Prostate gland (tissue), 2 donors: ENCODE measurements at regions not wholly inside any gene's neighbourhood (a gene's known extent, or its start where the extent isn't known, plus 50 kb on each side); places are given as distances from the start of the nearest gene placed in this dataset.

Experiments used
- POLR2A ChIP-seq: fragments of 450-650 bp; IDR thresholded peaks from one replicate; pipeline ENCODE4 v1.6.1; 2016; ENCODE audit warnings: antibody characterized with exemption, mild to moderate bottlenecking
- TF ChIP-seq, protein P1 (sequence below), 4 experiments: fragments of 200-600 bp in 2 of 4; fragments of 450-650 bp in 2 of 4; sonication (generic) in 2 of 4; IDR thresholded peaks; 1 replicate in 3 of 4; 2 replicates in 1 of 4; pipeline ENCODE4 v1.5.1; 2016 to 2019; ENCODE audit warnings: antibody characterized with exemption in 4 of 4, mild to moderate bottlenecking in 2 of 4, moderate library complexity in 2 of 4

GRCh38 chr3:95508124-95508523 lies 1306.3 kb upstream of the EPHA6 start:
- TF ChIP-seq POLR2A, result no peak
- TF ChIP-seq, protein P1, sequence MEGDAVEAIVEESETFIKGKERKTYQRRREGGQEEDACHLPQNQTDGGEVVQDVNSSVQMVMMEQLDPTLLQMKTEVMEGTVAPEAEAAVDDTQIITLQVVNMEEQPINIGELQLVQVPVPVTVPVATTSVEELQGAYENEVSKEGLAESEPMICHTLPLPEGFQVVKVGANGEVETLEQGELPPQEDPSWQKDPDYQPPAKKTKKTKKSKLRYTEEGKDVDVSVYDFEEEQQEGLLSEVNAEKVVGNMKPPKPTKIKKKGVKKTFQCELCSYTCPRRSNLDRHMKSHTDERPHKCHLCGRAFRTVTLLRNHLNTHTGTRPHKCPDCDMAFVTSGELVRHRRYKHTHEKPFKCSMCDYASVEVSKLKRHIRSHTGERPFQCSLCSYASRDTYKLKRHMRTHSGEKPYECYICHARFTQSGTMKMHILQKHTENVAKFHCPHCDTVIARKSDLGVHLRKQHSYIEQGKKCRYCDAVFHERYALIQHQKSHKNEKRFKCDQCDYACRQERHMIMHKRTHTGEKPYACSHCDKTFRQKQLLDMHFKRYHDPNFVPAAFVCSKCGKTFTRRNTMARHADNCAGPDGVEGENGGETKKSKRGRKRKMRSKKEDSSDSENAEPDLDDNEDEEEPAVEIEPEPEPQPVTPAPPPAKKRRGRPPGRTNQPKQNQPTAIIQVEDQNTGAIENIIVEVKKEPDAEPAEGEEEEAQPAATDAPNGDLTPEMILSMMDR (IDR thresholded peaks at IDR 0.05), result no peak
